ENCODE measurements at regions not wholly inside any gene's neighbourhood (a gene's known extent, or its start where the extent isn't known, plus 50 kb on each side); places are given as distances from the start of the nearest gene placed in this dataset.

DNA sequence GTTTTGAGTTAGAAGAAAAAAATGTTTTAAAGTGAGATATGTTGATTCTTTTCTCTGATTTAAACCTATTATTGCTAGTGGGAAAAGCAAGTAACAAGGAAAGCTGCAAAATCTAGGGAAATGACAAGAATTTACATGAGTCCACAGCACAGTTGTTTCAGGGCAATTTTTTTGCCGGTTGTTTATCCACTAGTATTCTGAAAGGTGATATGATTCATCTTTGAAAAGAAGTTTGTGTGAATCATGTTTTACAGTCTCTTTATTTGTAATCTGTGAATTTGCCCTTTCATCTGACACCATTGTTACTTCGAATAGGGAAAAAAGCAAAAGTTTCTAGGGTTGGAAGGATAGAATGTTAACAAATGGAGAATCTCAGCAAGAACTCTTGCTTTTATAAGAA is 894.7 kb downstream of the OTOL1 start:
- TF ChIP-seq MAX (CRISPR knock-in tag; IDR thresholded peaks at IDR 0.05) (no peak), ZNF263 (CRISPR knock-in tag; IDR thresholded peaks at IDR 0.05; ENCODE audit: low read depth) (no peak), CTCF (IDR thresholded peaks at IDR 0.05) (no peak), NR3C1 (CRISPR knock-in tag; conservative IDR thresholded peaks at IDR 0.05; ENCODE audit: low read depth) (no peak), PREB (CRISPR knock-in tag; IDR thresholded peaks at IDR 0.05; ENCODE audit: borderline replicate concordance) (no peak), ZMAT4 (CRISPR knock-in tag; IDR thresholded peaks at IDR 0.05) (no peak)
- TF ChIP-seq, protein P1, sequence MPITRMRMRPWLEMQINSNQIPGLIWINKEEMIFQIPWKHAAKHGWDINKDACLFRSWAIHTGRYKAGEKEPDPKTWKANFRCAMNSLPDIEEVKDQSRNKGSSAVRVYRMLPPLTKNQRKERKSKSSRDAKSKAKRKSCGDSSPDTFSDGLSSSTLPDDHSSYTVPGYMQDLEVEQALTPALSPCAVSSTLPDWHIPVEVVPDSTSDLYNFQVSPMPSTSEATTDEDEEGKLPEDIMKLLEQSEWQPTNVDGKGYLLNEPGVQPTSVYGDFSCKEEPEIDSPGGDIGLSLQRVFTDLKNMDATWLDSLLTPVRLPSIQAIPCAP (CRISPR knock-in tag; IDR thresholded peaks at IDR 0.05): no peak
- TF ChIP-seq, protein P2, sequence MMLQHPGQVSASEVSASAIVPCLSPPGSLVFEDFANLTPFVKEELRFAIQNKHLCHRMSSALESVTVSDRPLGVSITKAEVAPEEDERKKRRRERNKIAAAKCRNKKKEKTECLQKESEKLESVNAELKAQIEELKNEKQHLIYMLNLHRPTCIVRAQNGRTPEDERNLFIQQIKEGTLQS (CRISPR knock-in tag; conservative IDR thresholded peaks at IDR 0.05): no peak
- TF ChIP-seq, protein P3, sequence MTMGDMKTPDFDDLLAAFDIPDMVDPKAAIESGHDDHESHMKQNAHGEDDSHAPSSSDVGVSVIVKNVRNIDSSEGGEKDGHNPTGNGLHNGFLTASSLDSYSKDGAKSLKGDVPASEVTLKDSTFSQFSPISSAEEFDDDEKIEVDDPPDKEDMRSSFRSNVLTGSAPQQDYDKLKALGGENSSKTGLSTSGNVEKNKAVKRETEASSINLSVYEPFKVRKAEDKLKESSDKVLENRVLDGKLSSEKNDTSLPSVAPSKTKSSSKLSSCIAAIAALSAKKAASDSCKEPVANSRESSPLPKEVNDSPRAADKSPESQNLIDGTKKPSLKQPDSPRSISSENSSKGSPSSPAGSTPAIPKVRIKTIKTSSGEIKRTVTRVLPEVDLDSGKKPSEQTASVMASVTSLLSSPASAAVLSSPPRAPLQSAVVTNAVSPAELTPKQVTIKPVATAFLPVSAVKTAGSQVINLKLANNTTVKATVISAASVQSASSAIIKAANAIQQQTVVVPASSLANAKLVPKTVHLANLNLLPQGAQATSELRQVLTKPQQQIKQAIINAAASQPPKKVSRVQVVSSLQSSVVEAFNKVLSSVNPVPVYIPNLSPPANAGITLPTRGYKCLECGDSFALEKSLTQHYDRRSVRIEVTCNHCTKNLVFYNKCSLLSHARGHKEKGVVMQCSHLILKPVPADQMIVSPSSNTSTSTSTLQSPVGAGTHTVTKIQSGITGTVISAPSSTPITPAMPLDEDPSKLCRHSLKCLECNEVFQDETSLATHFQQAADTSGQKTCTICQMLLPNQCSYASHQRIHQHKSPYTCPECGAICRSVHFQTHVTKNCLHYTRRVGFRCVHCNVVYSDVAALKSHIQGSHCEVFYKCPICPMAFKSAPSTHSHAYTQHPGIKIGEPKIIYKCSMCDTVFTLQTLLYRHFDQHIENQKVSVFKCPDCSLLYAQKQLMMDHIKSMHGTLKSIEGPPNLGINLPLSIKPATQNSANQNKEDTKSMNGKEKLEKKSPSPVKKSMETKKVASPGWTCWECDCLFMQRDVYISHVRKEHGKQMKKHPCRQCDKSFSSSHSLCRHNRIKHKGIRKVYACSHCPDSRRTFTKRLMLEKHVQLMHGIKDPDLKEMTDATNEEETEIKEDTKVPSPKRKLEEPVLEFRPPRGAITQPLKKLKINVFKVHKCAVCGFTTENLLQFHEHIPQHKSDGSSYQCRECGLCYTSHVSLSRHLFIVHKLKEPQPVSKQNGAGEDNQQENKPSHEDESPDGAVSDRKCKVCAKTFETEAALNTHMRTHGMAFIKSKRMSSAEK (CRISPR knock-in tag; IDR thresholded peaks at IDR 0.05; ENCODE audit: borderline replicate concordance): no peak
- TF ChIP-seq, protein P4, sequence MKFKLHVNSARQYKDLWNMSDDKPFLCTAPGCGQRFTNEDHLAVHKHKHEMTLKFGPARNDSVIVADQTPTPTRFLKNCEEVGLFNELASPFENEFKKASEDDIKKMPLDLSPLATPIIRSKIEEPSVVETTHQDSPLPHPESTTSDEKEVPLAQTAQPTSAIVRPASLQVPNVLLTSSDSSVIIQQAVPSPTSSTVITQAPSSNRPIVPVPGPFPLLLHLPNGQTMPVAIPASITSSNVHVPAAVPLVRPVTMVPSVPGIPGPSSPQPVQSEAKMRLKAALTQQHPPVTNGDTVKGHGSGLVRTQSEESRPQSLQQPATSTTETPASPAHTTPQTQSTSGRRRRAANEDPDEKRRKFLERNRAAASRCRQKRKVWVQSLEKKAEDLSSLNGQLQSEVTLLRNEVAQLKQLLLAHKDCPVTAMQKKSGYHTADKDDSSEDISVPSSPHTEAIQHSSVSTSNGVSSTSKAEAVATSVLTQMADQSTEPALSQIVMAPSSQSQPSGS (CRISPR knock-in tag; IDR thresholded peaks at IDR 0.05; ENCODE audit: borderline replicate concordance, low read depth): no peak

Data from WTC11 (cell line).